Astrocyte of the spinal cord (primary cell): ENCODE measurements at regions not wholly inside any gene's neighbourhood (a gene's known extent, or its start where the extent isn't known, plus 50 kb on each side); places are given as distances from the start of the nearest gene placed in this dataset.

ENCODE experiments used
- DNase-seq: peaks from one replicate; pipeline ENCODE4 v3.0.0; 2011; ENCODE audit warnings: low read depth, low spot score
- H3K4me3 ChIP-seq: 2 replicates; pipeline ENCODE4 v1.5.1; 2011; ENCODE audit warnings: low read depth, mild to moderate bottlenecking, low read length, moderate library complexity
- in situ Hi-C: cut with HindIII; loops from 2 replicates; pipeline ENCODE4 v1.10.0; 2017; ENCODE audit warnings: low sequenced_read_pairs
- TF ChIP-seq, protein P1 (sequence below): IDR thresholded peaks from 2 replicates; pipeline ENCODE4 v1.5.1; 2012; ENCODE audit warnings: low read depth, mild to moderate bottlenecking, low read length, inconsistent platforms

- no peak overlapping the region for H3K4me3 ChIP-seq
- DNase-seq = no peak
- TF ChIP-seq, protein P1, sequence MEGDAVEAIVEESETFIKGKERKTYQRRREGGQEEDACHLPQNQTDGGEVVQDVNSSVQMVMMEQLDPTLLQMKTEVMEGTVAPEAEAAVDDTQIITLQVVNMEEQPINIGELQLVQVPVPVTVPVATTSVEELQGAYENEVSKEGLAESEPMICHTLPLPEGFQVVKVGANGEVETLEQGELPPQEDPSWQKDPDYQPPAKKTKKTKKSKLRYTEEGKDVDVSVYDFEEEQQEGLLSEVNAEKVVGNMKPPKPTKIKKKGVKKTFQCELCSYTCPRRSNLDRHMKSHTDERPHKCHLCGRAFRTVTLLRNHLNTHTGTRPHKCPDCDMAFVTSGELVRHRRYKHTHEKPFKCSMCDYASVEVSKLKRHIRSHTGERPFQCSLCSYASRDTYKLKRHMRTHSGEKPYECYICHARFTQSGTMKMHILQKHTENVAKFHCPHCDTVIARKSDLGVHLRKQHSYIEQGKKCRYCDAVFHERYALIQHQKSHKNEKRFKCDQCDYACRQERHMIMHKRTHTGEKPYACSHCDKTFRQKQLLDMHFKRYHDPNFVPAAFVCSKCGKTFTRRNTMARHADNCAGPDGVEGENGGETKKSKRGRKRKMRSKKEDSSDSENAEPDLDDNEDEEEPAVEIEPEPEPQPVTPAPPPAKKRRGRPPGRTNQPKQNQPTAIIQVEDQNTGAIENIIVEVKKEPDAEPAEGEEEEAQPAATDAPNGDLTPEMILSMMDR = no peak
- in situ Hi-C loops = no loop called here
Measured at GRCh38 chr6:156058356-156058755, 602.7 kb upstream of the NOX3 start.

DNA sequence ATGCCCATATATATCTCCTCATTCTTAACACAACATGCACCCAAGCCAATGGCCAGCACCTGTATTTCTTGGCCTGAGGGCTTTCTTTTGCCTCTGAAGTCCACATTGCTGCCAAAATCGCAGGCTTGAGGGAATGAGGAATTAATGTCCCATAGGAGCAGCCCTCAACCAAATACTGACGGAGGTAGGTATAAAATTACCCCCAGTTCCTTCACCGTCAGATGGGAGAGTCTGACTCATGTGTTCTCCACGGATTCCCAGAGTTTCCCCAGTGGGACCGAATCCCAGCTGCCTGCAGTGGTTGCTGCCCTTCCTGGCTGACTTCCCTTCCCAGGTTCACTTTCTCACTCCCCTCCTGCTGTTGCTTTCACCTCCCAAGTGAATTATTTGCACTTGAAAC lies 602.2 kb upstream of the NOX3 start:
- TF ChIP-seq, protein P1 = no peak
- H3K4me3 ChIP-seq = no peak overlapping the region
- in situ Hi-C loops = no loop called here
- peak; percentile 16 for DNase-seq

GRCh38 chr6:156056085-156056484 lies 600.4 kb upstream of the NOX3 start:
- TF ChIP-seq, protein P1 = no peak
- H3K4me3 ChIP-seq = no peak overlapping the region
- in situ Hi-C loops = no loop called here
- no peak for DNase-seq

DNA sequence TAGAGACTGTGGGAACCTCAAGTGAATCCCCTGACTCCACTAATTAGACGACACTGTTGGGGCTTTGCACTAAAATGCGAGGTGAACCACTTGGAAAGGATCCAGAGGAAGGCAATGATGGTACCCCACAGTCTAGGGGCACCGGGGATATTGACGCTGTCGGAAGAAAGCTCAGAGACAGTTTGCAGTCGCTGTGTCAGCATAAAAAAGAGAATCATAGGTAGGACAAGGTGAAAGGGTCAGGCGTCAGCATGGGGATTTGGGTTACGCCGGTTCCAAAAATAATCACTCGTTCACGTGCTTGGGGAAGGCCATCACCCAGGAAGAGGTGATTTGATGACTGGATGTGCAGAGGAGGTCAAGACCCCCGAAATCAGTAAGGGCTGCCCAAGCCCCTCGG lies 598.0 kb upstream of the NOX3 start:
- TF ChIP-seq, protein P1 = no peak
- H3K4me3 ChIP-seq = no peak overlapping the region
- in situ Hi-C loops = no loop called here
- no peak for DNase-seq

DNA sequence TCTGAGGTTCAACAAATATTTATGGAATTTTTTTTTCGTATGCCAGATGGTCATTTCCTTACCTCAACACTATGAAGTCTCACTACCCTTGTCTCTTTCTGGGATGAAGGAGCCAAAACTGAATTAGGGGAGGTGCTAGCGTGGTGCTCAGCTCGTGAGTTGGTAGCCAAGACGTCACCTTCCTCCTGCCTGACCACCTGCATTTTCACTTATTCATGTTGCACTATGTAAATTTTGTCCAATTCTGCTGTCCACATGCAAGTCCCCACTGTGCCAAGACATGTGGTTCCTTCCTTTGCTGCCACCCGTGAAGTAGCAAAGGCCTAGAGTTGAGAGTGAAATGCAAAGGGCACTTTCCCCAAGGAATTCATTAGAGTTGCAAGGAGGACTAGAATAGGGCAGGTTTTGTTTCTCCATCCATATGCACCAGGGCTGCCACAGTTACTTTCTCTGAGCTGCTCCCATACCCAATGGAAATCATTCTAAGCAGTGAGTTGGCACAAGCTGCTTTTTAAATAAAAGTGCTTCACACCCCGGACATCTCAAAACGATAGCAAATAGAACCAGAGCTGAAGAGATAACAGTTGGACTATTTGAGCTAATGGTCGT lies 591.3 kb upstream of the NOX3 start:
- H3K4me3 ChIP-seq = no peak overlapping the region
- in situ Hi-C loops = no loop called here
- DNase-seq = no peak
- TF ChIP-seq, protein P1 = no peak

- TF ChIP-seq, protein P1 = no peak
Measured at GRCh38 chr6:156046268-156046665, 590.6 kb upstream of the NOX3 start.

More at GRCh38 chr6:156046268-156046665, 590.6 kb upstream of the NOX3 start:
- H3K4me3 ChIP-seq = no peak overlapping the region
- no peak for DNase-seq
- in situ Hi-C loops = no loop called here
